ENCODE measurements at regions not wholly inside any gene's neighbourhood (a gene's known extent, or its start where the extent isn't known, plus 50 kb on each side); places are given as distances from the start of the nearest gene placed in this dataset.
"Not testable (repeated sequence)": the region's sequence is repeated elsewhere in the genome, so short reads cannot be mapped to it uniquely, and the experiment has no call there.

DNA sequence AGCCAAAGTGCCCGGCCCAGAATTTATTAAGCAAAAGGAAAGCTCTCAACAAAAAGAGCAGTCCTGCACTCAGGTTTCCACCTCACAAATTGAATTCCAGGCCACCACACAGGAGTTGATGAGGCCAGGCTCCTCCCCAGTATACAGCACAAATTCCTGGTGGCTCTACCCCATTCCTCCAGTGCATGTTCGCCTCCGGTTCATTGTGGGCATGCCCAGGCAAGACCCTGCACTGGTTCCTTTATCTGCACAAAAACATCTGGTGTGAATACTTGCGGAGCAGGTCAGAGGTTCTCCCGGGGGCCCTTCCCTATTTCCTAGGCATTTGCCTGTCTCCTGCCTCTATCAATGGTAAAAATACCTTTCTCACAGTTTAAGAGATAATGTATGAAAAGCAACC, 195.2 kb upstream of the ANXA10 start:
- Histone ChIP-seq H3K4me1 (no peaks in the 10 kb centered on the region), H3K27ac (no peak overlapping the region), H3K9me3 (no peaks in the 10 kb centered on the region), H3K27me3 (no peaks in the 10 kb centered on the region), H3K4me3 (no peak overlapping the region), H3K36me3 (no peaks in the 10 kb centered on the region)
- TF ChIP-seq POLR2A (IDR thresholded peaks at IDR 0.05) = no peak
- TF ChIP-seq, protein P1, sequence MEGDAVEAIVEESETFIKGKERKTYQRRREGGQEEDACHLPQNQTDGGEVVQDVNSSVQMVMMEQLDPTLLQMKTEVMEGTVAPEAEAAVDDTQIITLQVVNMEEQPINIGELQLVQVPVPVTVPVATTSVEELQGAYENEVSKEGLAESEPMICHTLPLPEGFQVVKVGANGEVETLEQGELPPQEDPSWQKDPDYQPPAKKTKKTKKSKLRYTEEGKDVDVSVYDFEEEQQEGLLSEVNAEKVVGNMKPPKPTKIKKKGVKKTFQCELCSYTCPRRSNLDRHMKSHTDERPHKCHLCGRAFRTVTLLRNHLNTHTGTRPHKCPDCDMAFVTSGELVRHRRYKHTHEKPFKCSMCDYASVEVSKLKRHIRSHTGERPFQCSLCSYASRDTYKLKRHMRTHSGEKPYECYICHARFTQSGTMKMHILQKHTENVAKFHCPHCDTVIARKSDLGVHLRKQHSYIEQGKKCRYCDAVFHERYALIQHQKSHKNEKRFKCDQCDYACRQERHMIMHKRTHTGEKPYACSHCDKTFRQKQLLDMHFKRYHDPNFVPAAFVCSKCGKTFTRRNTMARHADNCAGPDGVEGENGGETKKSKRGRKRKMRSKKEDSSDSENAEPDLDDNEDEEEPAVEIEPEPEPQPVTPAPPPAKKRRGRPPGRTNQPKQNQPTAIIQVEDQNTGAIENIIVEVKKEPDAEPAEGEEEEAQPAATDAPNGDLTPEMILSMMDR (IDR thresholded peaks at IDR 0.05) = no peak
- no peak for DNase-seq

GRCh38 chr4:167903291-167903721, 189.0 kb upstream of the ANXA10 start:
- no peaks in the 10 kb centered on the region for H3K36me3 ChIP-seq
- H3K9me3 ChIP-seq = no peaks in the 10 kb centered on the region
- H3K27me3 ChIP-seq = no peaks in the 10 kb centered on the region
- DNase-seq = no peak
- H3K4me3 ChIP-seq = no peak overlapping the region
- no peak overlapping the region for H3K27ac ChIP-seq
- TF ChIP-seq, protein P1 (IDR thresholded peaks at IDR 0.05) = no peak
- TF ChIP-seq POLR2A (IDR thresholded peaks at IDR 0.05) = no peak
- H3K4me1 ChIP-seq = no peaks in the 10 kb centered on the region

- TF ChIP-seq POLR2A (IDR thresholded peaks at IDR 0.05) = no peak
- TF ChIP-seq, protein P1 (IDR thresholded peaks at IDR 0.05) = no peak
- Histone ChIP-seq H3K4me1 (no peaks in the 10 kb centered on the region), H3K9me3 (no peaks in the 10 kb centered on the region), H3K27me3 (no peaks in the 10 kb centered on the region), H3K4me3 (no peak overlapping the region), H3K36me3 (no peaks in the 10 kb centered on the region), H3K27ac (no peak overlapping the region)
- DNase-seq = no peak
These were observed 185.5 kb upstream of the ANXA10 start for GRCh38 chr4:167906851-167907250.

DNA sequence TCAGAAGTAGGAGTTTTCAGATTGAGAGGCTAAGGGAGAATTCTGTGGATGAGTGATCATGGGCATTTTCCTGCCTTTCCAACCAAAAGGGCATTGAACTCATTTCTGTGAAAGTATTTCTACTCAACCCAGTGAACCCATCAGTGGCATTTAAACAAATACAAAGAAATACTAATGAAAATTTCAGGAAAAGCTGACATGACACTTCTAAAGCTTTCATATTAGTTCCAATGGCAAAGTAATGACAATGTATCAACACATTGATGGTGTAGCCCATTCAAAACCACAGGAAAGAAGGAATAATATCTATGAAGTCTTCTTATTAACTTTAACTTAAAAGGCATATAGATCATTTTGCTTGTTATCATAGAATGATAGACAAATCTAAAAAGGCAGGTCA, 183.5 kb upstream of the ANXA10 start:
- TF ChIP-seq, protein P1 (IDR thresholded peaks at IDR 0.05) = no peak
- TF ChIP-seq POLR2A (IDR thresholded peaks at IDR 0.05) = no peak
- no peaks in the 10 kb centered on the region for H3K27me3 ChIP-seq
- no peak for DNase-seq
- no peaks in the 10 kb centered on the region for H3K4me1 ChIP-seq
- no peak overlapping the region for H3K27ac ChIP-seq
- no peak overlapping the region for H3K4me3 ChIP-seq
- no peaks in the 10 kb centered on the region for H3K9me3 ChIP-seq
- H3K36me3 ChIP-seq = no peaks in the 10 kb centered on the region

DNA sequence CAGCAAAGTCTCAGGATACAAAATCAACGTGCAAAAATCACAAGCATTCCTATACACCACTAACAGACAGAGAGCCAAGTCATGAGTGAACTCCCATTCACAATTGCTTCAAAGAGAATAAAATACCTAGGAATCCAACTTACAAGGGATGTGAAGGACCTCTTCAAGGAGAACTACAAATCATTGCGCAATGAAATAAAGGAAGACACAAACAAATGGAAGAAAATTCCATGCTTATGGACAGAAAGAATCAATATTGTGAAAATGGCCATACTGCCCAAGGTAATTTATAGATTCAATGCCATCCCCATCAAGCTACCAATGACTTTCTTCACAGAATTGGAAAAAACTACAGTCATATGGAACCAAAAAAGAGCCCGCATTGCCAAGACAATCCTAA, 179.8 kb upstream of the ANXA10 start:
- DNase-seq, H3K27me3 ChIP-seq, H3K27ac ChIP-seq, H3K4me1 ChIP-seq, H3K4me3 ChIP-seq, H3K9me3 ChIP-seq, H3K36me3 ChIP-seq: not testable (repeated sequence)

- DNase-seq = no peak
- Histone ChIP-seq H3K27ac (no peak overlapping the region), H3K4me1 (no peaks in the 10 kb centered on the region), H3K4me3 (no peak overlapping the region), H3K27me3 (no peaks in the 10 kb centered on the region), H3K36me3 (no peaks in the 10 kb centered on the region), H3K9me3 (no peaks in the 10 kb centered on the region)
- TF ChIP-seq, protein P1 (IDR thresholded peaks at IDR 0.05) = no peak
- no peak for TF ChIP-seq POLR2A (IDR thresholded peaks at IDR 0.05)
These were observed 174.3 kb upstream of the ANXA10 start for GRCh38 chr4:167918077-167918476.

Data from Peyer's patch (tissue), 4 donors.